Activated T-cell treated with anti-CD3 and anti-CD28 coated beads, Interleukin-2, amount 50 U/mL, for 4 hours (primary cell): ENCODE measurements at regions not wholly inside any gene's neighbourhood (a gene's known extent, or its start where the extent isn't known, plus 50 kb on each side); places are given as distances from the start of the nearest gene placed in this dataset.
A peak's percentile ranks its signal among the peaks of the same experiment; 100 is the strongest.
"Not testable (repeated sequence)": the region's sequence is repeated elsewhere in the genome, so short reads cannot be mapped to it uniquely, and the experiment has no call there.

Source experiments
- ATAC-seq, 2 donors: fragments of 200-7000 bp; cut with Tn5 transposase; one replicate each; pipeline ENCODE4 v1.10.0; 2021
- DNase-seq: peaks from one replicate; pipeline ENCODE4 v3.0.0-alpha.2; 2020
- H3K27me3 Mint-ChIP-seq: one replicate; pipeline ENCODE4 v1.8.0; 2021; ENCODE audit warnings: low read depth, mixed read lengths
- H3K36me3 Mint-ChIP-seq: one replicate; pipeline ENCODE4 v1.8.0; 2022; ENCODE audit warnings: mixed read lengths; ENCODE audit not compliant: insufficient read depth
- H3K4me1 Mint-ChIP-seq: one replicate; pipeline ENCODE4 v1.8.0; 2021; ENCODE audit warnings: low read depth, mixed read lengths
- H3K4me3 Mint-ChIP-seq: one replicate; pipeline ENCODE4 v1.8.0; 2021; ENCODE audit warnings: mild to moderate bottlenecking, moderate library complexity, mixed read lengths
- H3K9me3 Mint-ChIP-seq: one replicate; pipeline ENCODE4 v1.8.0; 2021; ENCODE audit warnings: mixed read lengths

GRCh38 chr9:1877951-1878350 is 137.2 kb upstream of the SMARCA2 start:
- no peaks in the 10 kb centered on the region for H3K9me3 Mint-ChIP-seq
- peaks cover 8% of the 10 kb centered on the region for H3K27me3 Mint-ChIP-seq
- H3K4me1 Mint-ChIP-seq: peaks cover 26% of the 10 kb centered on the region
- H3K36me3 Mint-ChIP-seq: no peaks in the 10 kb centered on the region
- DNase-seq (no peak), ATAC-seq (no peak)
- H3K4me3 Mint-ChIP-seq: no peak overlapping the region

GRCh38 chr9:1878811-1879210 is 136.3 kb upstream of the SMARCA2 start:
- no peaks in the 10 kb centered on the region for H3K36me3 Mint-ChIP-seq
- DNase-seq (no peak), ATAC-seq (no peak)
- H3K4me3 Mint-ChIP-seq: no peak overlapping the region
- peaks cover 7% of the 10 kb centered on the region for H3K27me3 Mint-ChIP-seq
- peaks cover 26% of the 10 kb centered on the region for H3K4me1 Mint-ChIP-seq
- no peaks in the 10 kb centered on the region for H3K9me3 Mint-ChIP-seq

- H3K4me3 Mint-ChIP-seq: no peak overlapping the region
- DNase-seq (no peak), ATAC-seq (peak; percentile 57 to 59)
- no peaks in the 10 kb centered on the region for H3K36me3 Mint-ChIP-seq
- H3K4me1 Mint-ChIP-seq: peaks cover 26% of the 10 kb centered on the region
- peaks cover 7% of the 10 kb centered on the region for H3K27me3 Mint-ChIP-seq
- H3K9me3 Mint-ChIP-seq: no peaks in the 10 kb centered on the region
These were observed 135.6 kb upstream of the SMARCA2 start for GRCh38 chr9:1879501-1879900.

- Mint-ChIP-seq H3K9me3 (no peaks in the 10 kb centered on the region), H3K4me1 (peaks cover 24% of the 10 kb centered on the region), H3K4me3 (no peak overlapping the region), H3K36me3 (no peaks in the 10 kb centered on the region), H3K27me3 (peaks cover 7% of the 10 kb centered on the region)
- ATAC-seq (peak; percentile 5 to 6), DNase-seq (no peak)
These were observed 135.0 kb upstream of the SMARCA2 start for GRCh38 chr9:1880038-1880565.

- Mint-ChIP-seq H3K9me3 (no peaks in the 10 kb centered on the region), H3K36me3 (no peaks in the 10 kb centered on the region), H3K27me3 (peaks cover 7% of the 10 kb centered on the region), H3K4me1 (peaks cover 8% of the 10 kb centered on the region), H3K4me3 (no peak overlapping the region)
- DNase-seq: no peak
- ATAC-seq: no peak
These were observed 133.3 kb upstream of the SMARCA2 start for GRCh38 chr9:1881708-1882295.

- Mint-ChIP-seq H3K36me3 (no peaks in the 10 kb centered on the region), H3K27me3 (peaks cover 3% of the 10 kb centered on the region), H3K9me3 (no peaks in the 10 kb centered on the region), H3K4me1 (no peaks in the 10 kb centered on the region), H3K4me3 (no peak overlapping the region)
- DNase-seq: no peak
- no peak for ATAC-seq
These were observed 132.3 kb upstream of the SMARCA2 start for GRCh38 chr9:1882711-1883403.

- H3K36me3 Mint-ChIP-seq: no peaks in the 10 kb centered on the region
These were observed 124.9 kb upstream of the SMARCA2 start for GRCh38 chr9:1890201-1890600.

GRCh38 chr9:1890816-1891215 is 124.3 kb upstream of the SMARCA2 start:
- Mint-ChIP-seq H3K36me3 (no peaks in the 10 kb centered on the region), H3K9me3 (no peaks in the 10 kb centered on the region), H3K27me3 (peaks cover 7% of the 10 kb centered on the region), H3K4me3 (no peak overlapping the region), H3K4me1 (no peaks in the 10 kb centered on the region)
- no peak for ATAC-seq
- no peak for DNase-seq

More at GRCh38 chr9:1890201-1890600, 124.9 kb upstream of the SMARCA2 start:
- Mint-ChIP-seq H3K4me1 (no peaks in the 10 kb centered on the region), H3K4me3 (no peak overlapping the region), H3K9me3 (no peaks in the 10 kb centered on the region), H3K27me3 (peaks cover 7% of the 10 kb centered on the region)
- no peak for DNase-seq
- no peak for ATAC-seq

- not testable (repeated sequence) for DNase-seq, H3K4me3 Mint-ChIP-seq, ATAC-seq, H3K4me1 Mint-ChIP-seq, H3K27me3 Mint-ChIP-seq, H3K36me3 Mint-ChIP-seq
- H3K9me3 Mint-ChIP-seq: peaks cover 32% of the 10 kb centered on the region
These were observed 112.0 kb upstream of the SMARCA2 start for GRCh38 chr9:1903080-1903704.

GRCh38 chr9:1907465-1907864 is 107.7 kb upstream of the SMARCA2 start:
- H3K9me3 Mint-ChIP-seq: peaks cover 18% of the 10 kb centered on the region
- H3K36me3 Mint-ChIP-seq: peaks cover 4% of the 10 kb centered on the region
- no peak for ATAC-seq
- H3K4me1 Mint-ChIP-seq: no peaks in the 10 kb centered on the region
- peaks cover 2% of the 10 kb centered on the region for H3K27me3 Mint-ChIP-seq
- no peak overlapping the region for H3K4me3 Mint-ChIP-seq
- no peak for DNase-seq

GRCh38 chr9:1909322-1909721 is 105.8 kb upstream of the SMARCA2 start:
- peaks cover 4% of the 10 kb centered on the region for H3K36me3 Mint-ChIP-seq
- no peak overlapping the region for H3K4me3 Mint-ChIP-seq
- H3K9me3 Mint-ChIP-seq: peaks cover 5% of the 10 kb centered on the region
- no peak for ATAC-seq
- peaks cover 2% of the 10 kb centered on the region for H3K27me3 Mint-ChIP-seq
- no peaks in the 10 kb centered on the region for H3K4me1 Mint-ChIP-seq
- DNase-seq: no peak

GRCh38 chr9:1910269-1910811 is 104.8 kb upstream of the SMARCA2 start:
- no peaks in the 10 kb centered on the region for H3K36me3 Mint-ChIP-seq
- ATAC-seq: no peak
- no peak overlapping the region for H3K4me3 Mint-ChIP-seq
- H3K27me3 Mint-ChIP-seq: peaks cover 3% of the 10 kb centered on the region
- no peak for DNase-seq
- no peaks in the 10 kb centered on the region for H3K4me1 Mint-ChIP-seq
- H3K9me3 Mint-ChIP-seq: no peaks in the 10 kb centered on the region

- DNase-seq: no peak
- Mint-ChIP-seq H3K36me3 (no peaks in the 10 kb centered on the region), H3K27me3 (peaks cover 5% of the 10 kb centered on the region), H3K4me3 (no peak overlapping the region), H3K4me1 (no peaks in the 10 kb centered on the region), H3K9me3 (no peaks in the 10 kb centered on the region)
- no peak for ATAC-seq
These were observed 101.4 kb upstream of the SMARCA2 start for GRCh38 chr9:1913631-1914330.

GRCh38 chr9:1916095-1916494 is 99.1 kb upstream of the SMARCA2 start:
- no peak for ATAC-seq
- no peaks in the 10 kb centered on the region for H3K36me3 Mint-ChIP-seq

More at GRCh38 chr9:1916095-1916494, 99.1 kb upstream of the SMARCA2 start:
- Mint-ChIP-seq H3K27me3 (peaks cover 10% of the 10 kb centered on the region), H3K9me3 (no peaks in the 10 kb centered on the region), H3K4me1 (no peaks in the 10 kb centered on the region), H3K4me3 (no peak overlapping the region)
- no peak for DNase-seq
